MM.1S (cell line): ENCODE measurements at regions not wholly inside any gene's neighbourhood (a gene's known extent, or its start where the extent isn't known, plus 50 kb on each side); places are given as distances from the start of the nearest gene placed in this dataset.

ENCODE experiments used
- DNase-seq: peaks from one replicate; pipeline ENCODE4 v3.0.0-alpha.2; 2015
- H2AFZ ChIP-seq: fragments of 300-600 bp; sonication (generic); 2 replicates; pipeline ENCODE4 v1.6.0; 2016; ENCODE audit warnings: antibody characterized with exemption, low read length
- H3F3A ChIP-seq: fragments of 300-600 bp; sonication (generic); 2 replicates; pipeline ENCODE4 v1.6.1; 2016; ENCODE audit warnings: mild to moderate bottlenecking, antibody characterized with exemption, low read length, moderate library complexity, mixed read lengths; ENCODE audit not compliant: insufficient read depth
- H3K27ac ChIP-seq: fragments of 300-600 bp; sonication (generic); 2 replicates; pipeline ENCODE4 v1.5.1; 2016; ENCODE audit warnings: mild to moderate bottlenecking, low read length
- H3K27me3 ChIP-seq: fragments of 300-600 bp; sonication (generic); replicated peaks from 2 replicates; pipeline ENCODE4 v1.6.0; 2016; ENCODE audit warnings: low read length; ENCODE audit not compliant: insufficient read depth
- H3K36me3 ChIP-seq: fragments of 300-600 bp; sonication (generic); replicated peaks from 2 replicates; pipeline ENCODE4 v1.6.1; 2016; ENCODE audit warnings: mild to moderate bottlenecking, low read length, mixed read lengths; ENCODE audit not compliant: insufficient read depth
- H3K4me1 ChIP-seq: fragments of 300-600 bp; sonication (generic); 2 replicates; pipeline ENCODE4 v1.6.1; 2016; ENCODE audit warnings: low read length, mixed read lengths
- H3K4me2 ChIP-seq: fragments of 300-600 bp; sonication (generic); 2 replicates; pipeline ENCODE4 v1.6.0; 2016; ENCODE audit warnings: low read depth, low read length
- H3K4me3 ChIP-seq: fragments of 300-600 bp; sonication (generic); 2 replicates; pipeline ENCODE4 v1.5.1; 2016; ENCODE audit warnings: low read length, mixed read lengths
- H3K79me2 ChIP-seq: fragments of 300-600 bp; sonication (generic); 2 replicates; pipeline ENCODE4 v1.6.1; 2016; ENCODE audit warnings: mixed run types, low read length, mixed read lengths
- H3K9ac ChIP-seq: fragments of 300-600 bp; sonication (generic); 2 replicates; pipeline ENCODE4 v1.6.1; 2016; ENCODE audit warnings: low read length, mixed read lengths
- H3K9me2 ChIP-seq: fragments of 300-600 bp; sonication (generic); replicated peaks from 2 replicates; pipeline ENCODE4 v1.6.1; 2016; ENCODE audit warnings: mild to moderate bottlenecking, low read length, mixed read lengths; ENCODE audit not compliant: insufficient read depth
- H3K9me3 ChIP-seq: fragments of 300-600 bp; sonication (generic); replicated peaks from 2 replicates; pipeline ENCODE4 v1.6.1; 2016; ENCODE audit warnings: mild to moderate bottlenecking, low read length, mixed read lengths; ENCODE audit not compliant: insufficient read depth
- H4K20me1 ChIP-seq: fragments of 300-600 bp; sonication (generic); 2 replicates; pipeline ENCODE4 v1.6.1; 2016; ENCODE audit warnings: mild to moderate bottlenecking, low read length, moderate library complexity, mixed read lengths; ENCODE audit not compliant: insufficient read depth
- EZH2 ChIP-seq: fragments of 300-600 bp; sonication (generic); optimal IDR thresholded peaks from 2 replicates; pipeline ENCODE3; 2017; ENCODE audit warnings: low read depth, mild to moderate bottlenecking, antibody characterized with exemption, low read length, mixed read lengths
- EZH2phosphoT487 ChIP-seq: fragments of 300-600 bp; sonication (generic); IDR thresholded peaks from 2 replicates; pipeline ENCODE4 v1.6.1; 2018; ENCODE audit warnings: antibody characterized with exemption, low read length
- TF ChIP-seq, protein P1 (sequence below): fragments of 300-600 bp; sonication (generic); IDR thresholded peaks from 2 replicates; pipeline ENCODE4 v1.5.1; 2016; ENCODE audit warnings: antibody characterized with exemption, low read length, mixed read lengths

DNA sequence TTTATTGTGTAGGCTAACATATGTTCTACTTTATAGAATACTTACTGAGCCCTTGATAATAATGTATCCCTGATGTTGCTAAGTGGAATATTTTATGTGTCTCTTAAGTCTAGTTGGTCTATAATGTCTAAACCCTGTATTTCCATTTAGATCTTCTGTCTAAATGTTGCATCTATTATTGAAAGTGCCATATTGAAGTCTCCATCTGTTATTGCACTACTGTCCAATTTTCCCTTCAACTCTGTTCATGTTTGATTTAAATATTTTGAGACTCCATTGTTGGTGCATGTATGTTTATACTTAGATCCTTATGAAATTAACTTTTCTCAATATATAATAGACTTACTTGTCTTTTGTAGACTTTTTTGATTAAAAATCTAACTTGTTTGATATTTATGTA is 924.5 kb upstream of the KCND2 start:
- Histone ChIP-seq H3F3A (no peaks in the 10 kb centered on the region), H3K79me2 (no peaks in the 10 kb centered on the region), H2AFZ (no peak overlapping the region), H3K9me2 (no peaks in the 10 kb centered on the region), H3K9ac (no peak overlapping the region), H3K4me3 (no peak overlapping the region), H3K4me2 (no peak overlapping the region), H3K36me3 (no peaks in the 10 kb centered on the region), H3K27ac (no peak overlapping the region), H3K27me3 (no peaks in the 10 kb centered on the region), H3K4me1 (no peaks in the 10 kb centered on the region), H3K9me3 (no peaks in the 10 kb centered on the region), H4K20me1 (no peaks in the 10 kb centered on the region)
- TF ChIP-seq EZH2 (no peak), EZH2phosphoT487 (no peak)
- TF ChIP-seq, protein P1, sequence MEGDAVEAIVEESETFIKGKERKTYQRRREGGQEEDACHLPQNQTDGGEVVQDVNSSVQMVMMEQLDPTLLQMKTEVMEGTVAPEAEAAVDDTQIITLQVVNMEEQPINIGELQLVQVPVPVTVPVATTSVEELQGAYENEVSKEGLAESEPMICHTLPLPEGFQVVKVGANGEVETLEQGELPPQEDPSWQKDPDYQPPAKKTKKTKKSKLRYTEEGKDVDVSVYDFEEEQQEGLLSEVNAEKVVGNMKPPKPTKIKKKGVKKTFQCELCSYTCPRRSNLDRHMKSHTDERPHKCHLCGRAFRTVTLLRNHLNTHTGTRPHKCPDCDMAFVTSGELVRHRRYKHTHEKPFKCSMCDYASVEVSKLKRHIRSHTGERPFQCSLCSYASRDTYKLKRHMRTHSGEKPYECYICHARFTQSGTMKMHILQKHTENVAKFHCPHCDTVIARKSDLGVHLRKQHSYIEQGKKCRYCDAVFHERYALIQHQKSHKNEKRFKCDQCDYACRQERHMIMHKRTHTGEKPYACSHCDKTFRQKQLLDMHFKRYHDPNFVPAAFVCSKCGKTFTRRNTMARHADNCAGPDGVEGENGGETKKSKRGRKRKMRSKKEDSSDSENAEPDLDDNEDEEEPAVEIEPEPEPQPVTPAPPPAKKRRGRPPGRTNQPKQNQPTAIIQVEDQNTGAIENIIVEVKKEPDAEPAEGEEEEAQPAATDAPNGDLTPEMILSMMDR = no peak
- DNase-seq = no peak

DNA sequence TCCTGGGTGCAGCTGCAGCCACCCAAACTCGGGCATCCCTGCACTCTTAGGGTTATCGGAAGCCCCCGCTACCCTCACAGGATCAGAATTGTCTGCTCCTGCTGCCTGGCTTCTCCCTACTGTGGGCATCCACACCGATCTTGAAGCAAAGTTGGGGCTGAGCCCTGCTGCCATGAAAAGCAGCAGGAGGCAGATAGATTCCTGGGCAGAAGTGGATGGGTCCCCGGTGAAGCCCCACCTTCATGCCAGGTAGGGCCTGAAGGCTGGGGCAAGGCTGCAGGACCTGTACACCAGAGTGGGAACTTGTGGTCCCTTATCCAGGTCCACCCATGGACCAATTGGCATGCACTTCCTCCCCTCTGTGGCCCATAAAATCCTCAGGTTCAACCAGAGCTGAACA is 922.6 kb upstream of the KCND2 start:
- no peaks in the 10 kb centered on the region for H3K27me3 ChIP-seq
- no peaks in the 10 kb centered on the region for H3K79me2 ChIP-seq
- no peak overlapping the region for H3K9ac ChIP-seq
- H3K36me3 ChIP-seq = no peaks in the 10 kb centered on the region
- H3K4me1 ChIP-seq = no peaks in the 10 kb centered on the region
- H2AFZ ChIP-seq = no peak overlapping the region
- H3K4me3 ChIP-seq = no peak overlapping the region
- no peak for DNase-seq
- no peak overlapping the region for H3K27ac ChIP-seq
- no peaks in the 10 kb centered on the region for H3K9me3 ChIP-seq
- no peaks in the 10 kb centered on the region for H4K20me1 ChIP-seq
- H3K4me2 ChIP-seq = no peak overlapping the region
- TF ChIP-seq EZH2phosphoT487 = no peak
- no peak for TF ChIP-seq EZH2
- TF ChIP-seq, protein P1 = no peak
- no peaks in the 10 kb centered on the region for H3F3A ChIP-seq
- no peaks in the 10 kb centered on the region; the same call in 1 of the 2 replicates for H3K9me2 ChIP-seq

DNA sequence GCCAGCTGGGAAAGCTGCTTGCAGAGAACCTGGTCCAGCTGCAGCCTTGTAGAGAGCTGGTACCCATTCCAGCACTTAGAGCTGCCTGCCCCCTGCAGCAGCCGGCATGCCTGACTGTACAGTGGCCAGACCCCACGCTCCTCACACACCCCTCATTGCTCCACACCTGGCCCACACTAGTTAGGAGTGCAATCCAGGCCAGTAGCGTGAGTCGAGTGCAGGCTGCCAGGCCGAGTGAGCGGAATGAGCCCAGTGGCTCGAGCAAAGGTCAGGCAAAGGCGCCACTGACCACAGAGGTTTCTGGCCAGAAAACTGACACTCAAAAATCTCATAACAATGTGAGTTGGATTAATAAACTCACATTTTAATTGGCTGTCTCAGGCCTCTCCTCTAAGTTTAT is 921.7 kb upstream of the KCND2 start:
- no peaks in the 10 kb centered on the region for H3K27me3 ChIP-seq
- DNase-seq = no peak
- H3K4me2 ChIP-seq = no peak overlapping the region
- no peaks in the 10 kb centered on the region for H3K36me3 ChIP-seq
- H3F3A ChIP-seq = no peaks in the 10 kb centered on the region
- H3K9me3 ChIP-seq = no peaks in the 10 kb centered on the region
- no peaks in the 10 kb centered on the region for H3K4me1 ChIP-seq
- H2AFZ ChIP-seq = no peak overlapping the region
- H3K9ac ChIP-seq = no peak overlapping the region
- no peak overlapping the region for H3K27ac ChIP-seq
- no peaks in the 10 kb centered on the region for H3K79me2 ChIP-seq
- H3K4me3 ChIP-seq = no peak overlapping the region
- H3K9me2 ChIP-seq = no peaks in the 10 kb centered on the region; the same call in 1 of the 2 replicates
- TF ChIP-seq EZH2 = no peak
- TF ChIP-seq, protein P1 = no peak
- TF ChIP-seq EZH2phosphoT487 = no peak
- H4K20me1 ChIP-seq = no peaks in the 10 kb centered on the region
